VCaP (cell line): ENCODE measurements at regions not wholly inside any gene's neighbourhood (a gene's known extent, or its start where the extent isn't known, plus 50 kb on each side); places are given as distances from the start of the nearest gene placed in this dataset.

Source experiments
- H3K27ac ChIP-seq: fragments of 450-650 bp; 2 replicates; pipeline ENCODE4 v1.5.1; 2017
- CTCF ChIP-seq: fragments of 450-650 bp; conservative IDR thresholded peaks from 2 replicates; pipeline ENCODE4 v1.5.1; 2017; ENCODE audit warnings: mild to moderate bottlenecking, moderate library complexity

- no peak overlapping the region for H3K27ac ChIP-seq
- no peak for TF ChIP-seq CTCF
These were observed 93.1 kb upstream of the RUNX3 start for GRCh38 chr1:25023190-25023578.

DNA sequence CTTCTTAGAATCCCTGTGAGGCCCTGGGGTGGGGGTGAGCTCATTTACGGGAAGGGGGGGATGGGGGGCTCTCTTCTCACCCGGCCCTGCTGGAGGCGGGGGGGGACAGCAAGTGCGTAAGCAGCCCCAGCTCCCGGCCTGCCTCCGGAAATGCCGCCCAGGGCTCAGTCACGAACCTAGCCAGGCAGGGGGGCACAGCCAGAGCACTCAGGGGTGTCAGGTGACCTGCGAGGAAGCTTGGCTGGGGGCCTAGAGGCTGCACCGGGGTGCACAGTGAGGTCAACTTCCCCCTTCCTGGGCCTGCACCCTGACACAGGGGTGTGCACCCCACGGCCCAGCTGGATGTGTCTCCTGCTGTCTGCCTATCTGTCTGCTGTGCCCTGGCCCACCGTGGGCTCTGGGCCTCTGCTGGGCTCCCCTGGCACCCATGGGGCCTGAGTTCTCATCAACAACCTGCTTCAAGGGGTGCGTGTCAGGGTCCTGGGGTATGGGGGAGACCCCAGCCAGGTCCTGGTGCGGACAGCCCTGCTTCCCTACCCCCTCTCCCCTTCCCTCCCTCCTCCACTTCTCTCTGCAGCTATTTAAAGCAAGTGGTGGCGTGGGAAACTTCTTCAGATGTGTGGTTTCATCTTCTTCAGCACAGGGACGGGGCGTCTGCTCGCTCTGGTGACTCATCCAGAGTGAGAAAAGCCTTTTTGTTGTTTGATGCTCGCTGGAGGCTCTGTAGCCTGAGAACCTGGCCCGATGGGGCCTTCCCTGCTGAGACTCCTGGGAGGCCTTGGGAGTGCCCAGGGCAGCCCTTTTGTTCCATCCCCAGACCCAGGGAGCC is 92.5 kb upstream of the RUNX3 start:
- H3K27ac ChIP-seq: no peak overlapping the region
- TF ChIP-seq CTCF: no peak

DNA sequence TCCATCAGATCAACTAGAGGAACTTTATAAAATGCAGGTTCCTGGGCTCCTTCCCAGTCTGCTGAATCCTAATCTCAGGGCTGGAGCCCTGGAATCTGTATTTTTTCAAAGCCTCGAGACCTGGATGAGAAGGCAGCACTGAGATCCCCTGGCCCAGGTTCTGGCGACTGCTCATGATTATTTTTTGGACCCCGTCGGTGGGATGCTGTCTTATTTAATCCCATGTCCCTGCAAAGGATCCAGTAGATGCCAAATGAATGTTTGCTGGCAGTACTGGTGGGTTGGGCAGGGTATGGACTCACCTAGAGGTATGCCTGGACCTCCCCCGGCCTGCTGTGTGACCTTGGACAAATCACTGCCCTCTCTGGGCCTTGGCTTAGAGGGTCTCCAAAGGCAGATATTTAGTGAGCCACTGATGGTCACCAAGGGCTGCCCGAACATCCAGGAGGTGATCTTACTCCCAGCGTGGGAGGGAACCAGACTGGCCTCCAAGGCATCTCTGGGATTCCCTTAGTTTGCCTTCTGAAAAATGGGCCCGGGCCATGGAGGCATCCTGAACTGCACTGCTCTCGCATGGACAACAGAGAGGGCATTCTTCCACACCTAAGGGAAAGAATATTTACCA is 91.6 kb upstream of the RUNX3 start:
- no peak for TF ChIP-seq CTCF
- H3K27ac ChIP-seq: no peak overlapping the region

GRCh38 chr1:25020851-25021590 is 90.9 kb upstream of the RUNX3 start:
- TF ChIP-seq CTCF: no peak
- H3K27ac ChIP-seq: no peak overlapping the region

DNA sequence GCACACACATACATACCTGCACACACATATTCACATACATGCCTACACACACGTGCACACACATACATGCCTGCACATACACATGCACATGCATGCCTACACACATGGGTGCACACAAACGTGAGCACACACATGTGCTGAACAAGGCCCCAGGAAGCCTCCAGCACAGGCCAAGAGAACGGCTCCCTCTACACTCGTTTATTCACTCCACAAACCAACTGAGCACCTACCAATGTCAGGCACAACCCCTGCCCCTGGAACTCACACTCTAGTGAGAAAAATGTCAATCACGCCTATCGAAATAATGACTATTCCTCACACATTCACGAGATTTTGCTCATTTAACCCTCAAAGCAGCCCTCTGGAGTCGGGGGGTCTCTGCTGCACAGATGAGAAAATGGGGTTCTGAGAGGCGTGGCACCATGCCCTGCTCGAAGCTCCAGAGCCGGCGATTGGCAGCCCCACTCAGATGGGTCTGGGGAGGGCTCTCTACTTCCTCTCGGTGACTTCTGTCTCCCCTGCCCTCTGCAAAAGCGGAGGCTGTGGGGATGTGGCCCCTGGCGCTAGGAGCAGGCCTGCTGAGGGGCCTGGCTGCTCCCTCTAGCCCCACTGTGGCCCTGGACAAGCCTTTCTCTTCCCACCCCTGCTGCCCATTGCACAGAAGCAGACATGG is 90.2 kb upstream of the RUNX3 start:
- H3K27ac ChIP-seq: no peak overlapping the region
- TF ChIP-seq CTCF: no peak

GRCh38 chr1:25019337-25020172 is 89.5 kb upstream of the RUNX3 start:
- H3K27ac ChIP-seq: no peak overlapping the region
- TF ChIP-seq CTCF: no peak
